K562 (cell line): ENCODE measurements at regions not wholly inside any gene's neighbourhood (a gene's known extent, or its start where the extent isn't known, plus 50 kb on each side); places are given as distances from the start of the nearest gene placed in this dataset.

ENCODE experiments used
- CHD2 ChIP-seq: IDR thresholded peaks from 2 replicates; pipeline ENCODE4 v1.6.1; 2011; ENCODE audit warnings: low read depth, low read length
- FIP1L1 ChIP-seq: fragments of 200-400 bp; formaldehyde crosslinking; IDR thresholded peaks from 2 replicates; pipeline ENCODE4 v1.6.1; 2018; ENCODE audit warnings: mild to moderate bottlenecking, low read depth, low read length; ENCODE audit not compliant: poor library complexity, severe bottlenecking
- FOXA1 ChIP-seq: fragments of 450-650 bp; IDR thresholded peaks from 2 replicates; pipeline ENCODE4 v1.6.1; 2016; ENCODE audit warnings: mild to moderate bottlenecking, borderline replicate concordance
- NFRKB ChIP-seq: fragments of 450-650 bp; IDR thresholded peaks from 2 replicates; pipeline ENCODE4 v1.6.1; 2016; ENCODE audit warnings: low read depth
- POLR2A ChIP-seq: fragments of 450-650 bp; conservative IDR thresholded peaks from 2 replicates; pipeline ENCODE4 v1.6.1; 2016
- POLR2AphosphoS5 ChIP-seq: IDR thresholded peaks from 2 replicates; pipeline ENCODE4 v1.6.1; 2011; ENCODE audit warnings: mild to moderate bottlenecking, low read depth, low read length, moderate library complexity; ENCODE audit not compliant: control insufficient read depth, insufficient read depth
- RAD21 ChIP-seq, 2 experiments: fragments of 250-450 bp in 1 of 2; fragments of 450-650 bp in 1 of 2; sonication (Bioruptor Pico) in 1 of 2; formaldehyde crosslinking in 1 of 2; IDR thresholded peaks in 1 of 2; conservative IDR thresholded peaks in 1 of 2; 2 replicates each; pipeline versions ENCODE4 v1.4.0 to v1.8.0; 2020 to 2022; ENCODE audit warnings: mild to moderate bottlenecking in 2 of 2, moderate library complexity in 1 of 2

GRCh38 chr1:25131794-25132193 is 100.5 kb downstream of the SYF2 start:
- no peak for TF ChIP-seq POLR2A
- no peak for TF ChIP-seq NFRKB
- no peak for TF ChIP-seq FIP1L1
- no peak for TF ChIP-seq POLR2AphosphoS5
- TF ChIP-seq FOXA1 = no peak
- TF ChIP-seq RAD21 (CRISPR knock-in tag; conservative IDR thresholded peaks at IDR 0.05 in 1 of 2, IDR thresholded peaks at IDR 0.05 in 1 of 2) = no peak
- no peak for TF ChIP-seq CHD2
